Fibroblast of villous mesenchyme (primary cell): ENCODE measurements at regions not wholly inside any gene's neighbourhood (a gene's known extent, or its start where the extent isn't known, plus 50 kb on each side); places are given as distances from the start of the nearest gene placed in this dataset.

Source experiments
- DNase-seq: peaks from one replicate; pipeline ENCODE4 v3.0.0-alpha.2; 2010; ENCODE audit warnings: low read depth
- H3K4me3 ChIP-seq: 2 replicates; pipeline ENCODE4 v1.5.1; 2011; ENCODE audit warnings: low read depth, mild to moderate bottlenecking, low read length
- TF ChIP-seq, protein P1 (sequence below): IDR thresholded peaks from 2 replicates; pipeline ENCODE4 v1.5.1; 2012; ENCODE audit warnings: low read depth, mild to moderate bottlenecking, low read length; ENCODE audit not compliant: insufficient read depth

DNA sequence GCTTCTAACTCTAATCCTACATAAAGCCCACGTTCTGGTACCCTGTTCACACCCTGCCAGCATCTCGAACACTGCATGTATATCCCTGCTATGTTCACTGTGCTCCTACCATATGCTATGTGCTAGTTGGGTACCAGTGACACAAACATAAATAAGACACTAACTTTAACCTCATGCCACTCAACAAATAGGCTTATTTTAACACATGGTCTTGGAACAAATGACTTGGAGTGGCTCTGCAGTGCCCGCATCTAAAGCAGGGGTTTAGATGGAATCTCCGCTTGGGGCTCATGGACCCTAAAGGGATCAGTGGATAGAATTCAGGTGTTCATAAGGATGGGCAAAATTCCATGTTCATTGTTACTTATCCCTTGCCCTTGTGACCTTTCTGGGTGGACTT lies 175.7 kb upstream of the ZKSCAN2 start:
- TF ChIP-seq, protein P1, sequence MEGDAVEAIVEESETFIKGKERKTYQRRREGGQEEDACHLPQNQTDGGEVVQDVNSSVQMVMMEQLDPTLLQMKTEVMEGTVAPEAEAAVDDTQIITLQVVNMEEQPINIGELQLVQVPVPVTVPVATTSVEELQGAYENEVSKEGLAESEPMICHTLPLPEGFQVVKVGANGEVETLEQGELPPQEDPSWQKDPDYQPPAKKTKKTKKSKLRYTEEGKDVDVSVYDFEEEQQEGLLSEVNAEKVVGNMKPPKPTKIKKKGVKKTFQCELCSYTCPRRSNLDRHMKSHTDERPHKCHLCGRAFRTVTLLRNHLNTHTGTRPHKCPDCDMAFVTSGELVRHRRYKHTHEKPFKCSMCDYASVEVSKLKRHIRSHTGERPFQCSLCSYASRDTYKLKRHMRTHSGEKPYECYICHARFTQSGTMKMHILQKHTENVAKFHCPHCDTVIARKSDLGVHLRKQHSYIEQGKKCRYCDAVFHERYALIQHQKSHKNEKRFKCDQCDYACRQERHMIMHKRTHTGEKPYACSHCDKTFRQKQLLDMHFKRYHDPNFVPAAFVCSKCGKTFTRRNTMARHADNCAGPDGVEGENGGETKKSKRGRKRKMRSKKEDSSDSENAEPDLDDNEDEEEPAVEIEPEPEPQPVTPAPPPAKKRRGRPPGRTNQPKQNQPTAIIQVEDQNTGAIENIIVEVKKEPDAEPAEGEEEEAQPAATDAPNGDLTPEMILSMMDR, result no peak
- H3K4me3 ChIP-seq, result no peak overlapping the region
- no peak for DNase-seq

DNA sequence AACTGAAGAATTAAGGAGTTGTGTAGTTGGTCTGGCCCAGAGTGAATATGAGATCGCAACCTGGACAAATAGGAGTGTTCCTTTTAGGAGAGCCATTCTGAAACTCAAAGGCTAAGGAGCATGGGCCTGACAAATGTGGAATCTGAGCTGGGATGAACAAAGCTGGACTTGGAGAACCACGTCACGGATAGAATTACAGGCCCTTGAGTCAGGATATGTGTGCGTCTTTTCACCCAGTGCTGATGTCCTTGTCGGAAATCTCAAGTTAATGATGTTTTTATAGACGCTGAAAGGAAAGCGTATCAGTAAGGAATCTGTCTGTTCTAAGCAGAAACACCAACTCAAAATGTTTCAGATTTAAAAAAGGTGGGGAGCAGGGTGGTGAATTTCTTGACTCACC lies 173.8 kb upstream of the ZKSCAN2 start:
- TF ChIP-seq, protein P1, result no peak
- H3K4me3 ChIP-seq, result no peak overlapping the region
- DNase-seq, result no peak

DNA sequence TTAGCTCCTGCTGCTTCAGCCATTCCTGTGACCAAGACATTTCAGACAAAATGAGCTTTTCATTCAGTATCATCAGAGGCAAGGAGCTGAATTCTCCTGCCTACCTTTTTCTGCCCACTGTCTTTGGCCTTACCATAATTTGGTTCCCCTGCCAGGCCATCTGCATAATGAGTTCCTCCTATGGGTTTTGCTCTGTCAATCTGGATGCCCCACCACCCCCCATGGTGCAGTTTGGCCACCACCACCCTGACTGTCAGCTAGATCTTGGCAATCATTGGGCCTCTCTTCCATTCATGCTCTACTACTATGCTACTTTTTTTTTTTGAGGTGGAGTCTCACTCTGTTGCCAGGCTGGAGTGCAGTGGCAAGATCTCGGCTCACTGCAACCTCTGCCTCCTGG lies 169.2 kb upstream of the ZKSCAN2 start:
- DNase-seq, result no peak
- TF ChIP-seq, protein P1, result no peak

DNA sequence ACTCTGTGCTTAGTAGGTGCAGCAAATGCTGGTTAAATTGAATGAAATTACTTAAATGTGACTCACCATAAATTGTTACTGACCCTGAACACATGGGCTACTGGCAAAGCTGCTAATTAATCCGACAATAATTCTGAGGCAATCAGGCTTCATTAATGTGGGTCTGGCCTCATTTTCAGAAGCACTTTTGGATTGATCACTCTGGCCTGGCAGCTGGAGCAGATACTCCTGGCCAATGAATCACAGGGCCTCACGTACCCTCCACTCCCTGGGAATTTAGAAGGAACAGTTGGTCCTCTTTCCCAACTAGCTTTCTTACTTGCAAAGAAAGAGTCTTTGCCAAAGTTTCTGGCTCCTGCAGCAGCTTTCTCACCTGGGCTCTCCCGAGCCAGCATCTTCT lies 162.0 kb upstream of the ZKSCAN2 start:
- no peak for DNase-seq
- TF ChIP-seq, protein P1, result no peak
- H3K4me3 ChIP-seq, result no peak overlapping the region

More for the DNA sequence above, 169.2 kb upstream of the ZKSCAN2 start:
- H3K4me3 ChIP-seq, result no peak overlapping the region

DNA sequence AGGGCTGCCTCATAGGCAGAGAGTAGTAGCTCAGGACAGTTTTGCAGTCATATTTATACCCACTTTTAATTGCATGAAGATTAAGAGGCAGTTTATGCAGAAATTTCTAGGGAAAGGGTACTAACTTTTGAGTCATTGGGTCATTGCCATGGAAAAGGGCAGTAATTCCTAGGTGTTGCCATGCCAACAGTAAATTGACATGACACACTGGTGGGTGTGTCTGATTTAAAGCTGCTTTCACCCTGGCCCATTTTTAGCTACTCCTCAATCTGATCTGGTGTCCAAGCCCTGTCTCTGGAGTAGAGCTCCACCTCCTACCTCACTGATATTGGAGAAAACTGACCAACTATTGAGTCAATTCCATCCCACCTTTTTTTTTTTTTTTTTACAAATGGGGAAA lies 161.5 kb upstream of the ZKSCAN2 start:
- H3K4me3 ChIP-seq, result no peak overlapping the region
- TF ChIP-seq, protein P1, result no peak
- DNase-seq, result no peak

DNA sequence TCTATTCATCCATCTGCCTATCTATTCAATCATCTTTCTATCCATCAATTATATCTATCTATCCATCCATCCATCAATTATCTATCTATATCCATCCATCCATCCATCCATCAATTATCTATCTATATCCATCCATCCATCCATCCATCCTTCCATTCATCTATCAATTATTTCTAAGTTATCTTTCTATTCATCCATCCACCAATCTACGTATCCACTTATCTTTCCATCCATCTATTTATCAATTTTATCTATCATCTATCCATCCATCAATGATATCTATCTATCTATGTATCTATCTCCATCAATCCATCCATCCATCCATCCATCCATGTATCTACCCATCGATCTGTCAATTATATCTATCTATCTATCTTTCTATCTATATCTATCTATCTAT lies 158.4 kb upstream of the ZKSCAN2 start:
- no peak for DNase-seq
- TF ChIP-seq, protein P1, result no peak
- no peak overlapping the region for H3K4me3 ChIP-seq

DNA sequence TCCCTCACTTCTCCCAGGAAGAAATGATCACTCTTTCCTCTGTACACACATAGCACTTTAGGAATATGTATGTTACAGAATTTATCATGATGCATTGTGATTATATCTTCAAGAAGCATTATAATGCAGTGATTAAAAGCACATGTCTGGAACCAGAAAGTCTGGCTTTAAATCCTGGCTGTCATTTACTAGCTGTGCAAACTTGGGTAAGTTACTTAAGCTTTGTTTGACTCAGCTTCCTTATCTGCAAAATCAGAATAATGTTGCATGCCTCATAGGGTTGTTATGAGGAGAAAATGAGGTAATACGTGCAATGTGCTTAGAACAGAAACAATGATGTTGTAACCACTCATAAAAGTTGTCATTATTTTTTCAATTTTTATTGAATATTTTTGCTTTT lies 156.3 kb upstream of the ZKSCAN2 start:
- TF ChIP-seq, protein P1, result no peak
- DNase-seq, result peak; percentile 35
- H3K4me3 ChIP-seq, result no peak overlapping the region
